HG02759 (cell line): ENCODE measurements at regions not wholly inside any gene's neighbourhood (a gene's known extent, or its start where the extent isn't known, plus 50 kb on each side); places are given as distances from the start of the nearest gene placed in this dataset.

Source experiments
- ATAC-seq: cut with Tn5 transposase; IDR thresholded peaks from one replicate; pipeline ENCODE4 v1.9.1; 2021; ENCODE audit warnings: mild to moderate bottlenecking, moderate library complexity; ENCODE audit not compliant: unreplicated experiment

- no peak for ATAC-seq
These were observed 120.8 kb upstream of the PDE4D start for GRCh38 chr5:60014331-60014730.

GRCh38 chr5:60010853-60011252 is 117.3 kb upstream of the PDE4D start:
- ATAC-seq, result no peak

- ATAC-seq, result no peak
These were observed 116.8 kb upstream of the PDE4D start for GRCh38 chr5:60010328-60010727.

GRCh38 chr5:60007729-60008128 is 114.2 kb upstream of the PDE4D start:
- ATAC-seq, result no peak

GRCh38 chr5:59999056-59999455 is 105.5 kb upstream of the PDE4D start:
- no peak for ATAC-seq

GRCh38 chr5:59992206-59992605 is 98.7 kb upstream of the PDE4D start:
- no peak for ATAC-seq

GRCh38 chr5:59988396-59988795 is 94.9 kb upstream of the PDE4D start:
- no peak for ATAC-seq

- no peak for ATAC-seq
These were observed 82.8 kb upstream of the PDE4D start for GRCh38 chr5:59976342-59976741.

GRCh38 chr5:59972043-59972442 is 78.5 kb upstream of the PDE4D start:
- no peak for ATAC-seq

- ATAC-seq, result no peak
These were observed 65.8 kb upstream of the PDE4D start for GRCh38 chr5:59959330-59959729.

GRCh38 chr5:59956130-59956783 is 62.7 kb upstream of the PDE4D start:
- no peak for ATAC-seq

- ATAC-seq, result no peak
These were observed 61.7 kb upstream of the PDE4D start for GRCh38 chr5:59955241-59955640.

GRCh38 chr5:59943452-59944113 is 50.1 kb upstream of the PDE4D start:
- no peak for ATAC-seq
